ENCODE measurements at regions not wholly inside any gene's neighbourhood (a gene's known extent, or its start where the extent isn't known, plus 50 kb on each side); places are given as distances from the start of the nearest gene placed in this dataset.

- TF ChIP-seq POLR2A (IDR thresholded peaks at IDR 0.05) (no peak), CTCF (IDR thresholded peaks at IDR 0.05) (no peak)
These were observed 118.4 kb upstream of the PTPRR start for GRCh38 chr12:71038960-71039359.

All from adrenal gland (tissue), 5 donors.